GM21786 (cell line): ENCODE measurements at regions not wholly inside any gene's neighbourhood (a gene's known extent, or its start where the extent isn't known, plus 50 kb on each side); places are given as distances from the start of the nearest gene placed in this dataset.
"Not testable (repeated sequence)": the region's sequence is repeated elsewhere in the genome, so short reads cannot be mapped to it uniquely, and the experiment has no call there.

ENCODE experiments used
- ATAC-seq: cut with Tn5 transposase; IDR thresholded peaks from one replicate; pipeline ENCODE4 v1.9.1; 2021; ENCODE audit not compliant: unreplicated experiment

- not testable (repeated sequence) for ATAC-seq
Measured at GRCh38 chr7:63856466-63856865, 142.2 kb upstream of the ZNF722 start.

GRCh38 chr7:63867127-63867526 is 131.5 kb upstream of the ZNF722 start:
- ATAC-seq = no peak

- ATAC-seq = not testable (repeated sequence)
Measured at GRCh38 chr7:63874242-63874641, 124.4 kb upstream of the ZNF722 start.

- no peak for ATAC-seq
Measured at GRCh38 chr7:63876707-63877322, 121.8 kb upstream of the ZNF722 start.

- no peak for ATAC-seq
Measured at GRCh38 chr7:63887031-63887430, 111.6 kb upstream of the ZNF722 start.

- ATAC-seq = peak; percentile 24
Measured at GRCh38 chr7:63899691-63900393, 98.8 kb upstream of the ZNF722 start.

- peak; percentile 47 for ATAC-seq
Measured at GRCh38 chr7:63900394-63901203, 98.0 kb upstream of the ZNF722 start.

- ATAC-seq = not testable (repeated sequence)
Measured at GRCh38 chr7:63901204-63901506, 97.5 kb upstream of the ZNF722 start.

- no peak for ATAC-seq
Measured at GRCh38 chr7:63918986-63919385, 79.7 kb upstream of the ZNF722 start.

GRCh38 chr7:63925262-63925625 is 73.4 kb upstream of the ZNF722 start:
- ATAC-seq = no peak

GRCh38 chr7:63925626-63926460 is 72.8 kb upstream of the ZNF722 start:
- peak; percentile 83 for ATAC-seq

GRCh38 chr7:63927261-63927660 is 71.4 kb upstream of the ZNF722 start:
- ATAC-seq = no peak

GRCh38 chr7:63931057-63931600 is 67.5 kb upstream of the ZNF722 start:
- ATAC-seq = no peak

- ATAC-seq = no peak
Measured at GRCh38 chr7:63931985-63932577, 66.6 kb upstream of the ZNF722 start.
